ENCODE measurements at regions not wholly inside any gene's neighbourhood (a gene's known extent, or its start where the extent isn't known, plus 50 kb on each side); places are given as distances from the start of the nearest gene placed in this dataset.

DNA sequence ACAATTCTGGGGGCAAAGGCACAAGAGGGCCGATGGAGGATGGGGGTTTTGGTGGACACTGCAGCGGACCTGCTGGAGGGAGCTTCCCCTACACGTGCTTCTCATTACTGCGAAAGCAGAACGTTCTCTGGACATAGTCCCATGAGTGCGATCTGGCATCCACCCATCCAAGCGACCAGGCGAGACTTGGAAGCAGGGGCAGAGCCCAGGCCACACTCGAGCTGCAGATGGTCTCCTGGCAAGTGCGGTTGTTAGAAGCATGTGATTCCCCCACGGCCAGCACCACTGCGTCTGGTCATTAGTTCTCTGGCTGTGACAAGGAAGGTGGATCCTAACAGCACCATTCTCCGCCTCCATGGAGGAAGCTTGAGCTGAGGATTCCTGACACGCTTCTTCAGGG, 118.4 kb upstream of the TCERG1L start:
- Histone ChIP-seq H4K20me1 (ENCODE audit: insufficient read depth, low read length) (no peaks in the 10 kb centered on the region), H3K4me3 (replicated peaks in 1 of 3; ENCODE audit: insufficient read depth in 1 of 3, low read depth in 2 of 3, low read length in 3 of 3) (no peak overlapping the region), H3K9me3 (ENCODE audit: low read length) (no peaks in the 10 kb centered on the region), H3K9ac (ENCODE audit: insufficient read depth, low read depth, low read length) (no peak overlapping the region), H2AFZ (ENCODE audit: low read length) (no peak overlapping the region), H3K27ac (ENCODE audit: extremely low read length, insufficient read depth, low read length) (no peak overlapping the region), H3K27me3 (ENCODE audit: control insufficient read depth in 1 of 2, insufficient read depth in 2 of 2, low read length in 2 of 2) (peaks cover 5 to 69% of the 10 kb centered on the region in 2 experiments; a peak in 4 of 5 replicates), H3K79me2 (ENCODE audit: insufficient read depth, low read length) (no peaks in the 10 kb centered on the region), H3K4me2 (ENCODE audit: low read depth, low read length) (no peak overlapping the region), H3K4me1 (ENCODE audit: insufficient read depth, low read length) (no peaks in the 10 kb centered on the region), H3K36me3 (replicated peaks in 1 of 2; ENCODE audit: control insufficient read depth in 1 of 2, insufficient read depth in 2 of 2, low read length in 2 of 2) (no peaks in the 10 kb centered on the region)
- no peak for FAIRE-seq
- no peak for ATAC-seq
- in situ Hi-C loops (cut with HindIII; ENCODE audit: extremely low pct_ligation_motif_present, low pct_unique_long_range_greater_than_20kb) (no loop called here), intact Hi-C loops (cut with micrococcal nuclease; ENCODE audit: unreplicated experiment) (no loop called here)
- TF ChIP-seq ZBTB7B (CRISPR knock-in tag; IDR thresholded peaks at IDR 0.05): no peak
- no peak for TF ChIP-seq JUNB (CRISPR knock-in tag; IDR thresholded peaks at IDR 0.05; ENCODE audit: borderline replicate concordance)
- TF ChIP-seq RFX1 (IDR thresholded peaks at IDR 0.05): no peak
- CTCF ChIA-PET (ENCODE audit: low intra/inter-chr PET ratio, low total read pairs): no interaction called here
- 14% methylated on average over 7 of the region's 14 CpGs for WGBS (ENCODE audit: low lambda C conversion rate)
- DNase-seq (ENCODE audit: low spot score): no peak
- POLR2A ChIA-PET: no interaction called here
- BruUV-seq (replicated peaks): no TSS peak

DNA sequence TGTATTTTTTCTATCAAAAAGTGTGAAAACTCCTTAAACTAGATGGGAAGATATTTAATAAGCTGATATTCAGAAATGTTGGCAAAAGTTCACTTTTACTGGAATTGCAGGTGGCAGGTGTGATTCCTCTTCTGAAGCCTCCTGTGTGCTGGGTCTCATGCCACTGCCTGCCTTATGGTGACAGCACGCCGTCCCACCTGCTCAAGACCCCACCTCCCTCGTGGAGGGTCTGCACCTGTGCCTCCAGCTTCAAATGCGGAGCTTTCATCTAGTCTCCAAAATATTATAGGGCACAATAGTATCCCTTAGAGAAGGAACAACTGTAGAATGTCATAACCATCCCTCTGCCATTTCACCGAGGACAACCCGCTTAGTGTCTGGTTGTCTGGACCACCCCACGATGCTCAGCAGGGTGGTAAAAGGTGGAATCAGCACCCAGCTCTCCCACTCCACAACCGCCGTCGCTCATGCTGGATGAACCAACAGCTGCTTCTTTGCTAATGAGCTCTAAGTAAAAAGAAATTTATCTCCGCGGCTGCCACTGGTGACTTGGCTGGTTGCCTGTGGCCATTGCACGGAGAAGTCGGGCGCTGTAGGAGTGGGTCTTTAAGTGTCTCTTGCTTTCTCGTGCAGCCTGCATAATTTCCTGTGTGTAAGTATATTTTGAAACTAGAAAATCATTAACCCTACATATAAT, 119.3 kb upstream of the TCERG1L start:
- 19% methylated on average over 13 of the region's 16 CpGs for WGBS (ENCODE audit: low lambda C conversion rate)
- no peaks in the 10 kb centered on the region for H3K4me1 ChIP-seq (ENCODE audit: insufficient read depth, low read length)
- H3K79me2 ChIP-seq (ENCODE audit: insufficient read depth, low read length): no peaks in the 10 kb centered on the region
- H3K27ac ChIP-seq (ENCODE audit: extremely low read length, insufficient read depth, low read length): no peak overlapping the region
- no TSS peak for BruUV-seq (replicated peaks)
- no peaks in the 10 kb centered on the region for H3K36me3 ChIP-seq (replicated peaks in 1 of 2; ENCODE audit: control insufficient read depth in 1 of 2, insufficient read depth in 2 of 2, low read length in 2 of 2)
- H3K4me2 ChIP-seq (ENCODE audit: low read depth, low read length): no peak overlapping the region
- peaks cover 6 to 78% of the 10 kb centered on the region in 2 experiments for H3K27me3 ChIP-seq (ENCODE audit: control insufficient read depth in 1 of 2, insufficient read depth in 2 of 2, low read length in 2 of 2)
- FAIRE-seq (no peak), DNase-seq (ENCODE audit: low spot score) (no peak), ATAC-seq (no peak)
- POLR2A ChIA-PET: no interaction called here
- CTCF ChIA-PET (ENCODE audit: low intra/inter-chr PET ratio, low total read pairs): no interaction called here
- H3K9ac ChIP-seq (ENCODE audit: insufficient read depth, low read depth, low read length): no peak overlapping the region
- in situ Hi-C loops (cut with HindIII; ENCODE audit: extremely low pct_ligation_motif_present, low pct_unique_long_range_greater_than_20kb) (no loop called here), intact Hi-C loops (cut with micrococcal nuclease; ENCODE audit: unreplicated experiment) (no loop called here)
- TF ChIP-seq PAWR (CRISPR knock-in tag; IDR thresholded peaks at IDR 0.05; ENCODE audit: borderline replicate concordance) (no peak), ADNP (CRISPR knock-in tag; IDR thresholded peaks at IDR 0.05) (no peak)
- H3K4me3 ChIP-seq (replicated peaks in 1 of 3; ENCODE audit: insufficient read depth in 1 of 3, low read depth in 2 of 3, low read length in 3 of 3): no peak overlapping the region
- H2AFZ ChIP-seq (ENCODE audit: low read length): no peak overlapping the region
- H3K9me3 ChIP-seq (ENCODE audit: low read length): no peaks in the 10 kb centered on the region
- H4K20me1 ChIP-seq (ENCODE audit: insufficient read depth, low read length): no peaks in the 10 kb centered on the region
